Neuronal stem cell (in vitro differentiated cells): ENCODE measurements at regions not wholly inside any gene's neighbourhood (a gene's known extent, or its start where the extent isn't known, plus 50 kb on each side); places are given as distances from the start of the nearest gene placed in this dataset.
A peak's percentile ranks its signal among the peaks of the same experiment; 100 is the strongest.

Source experiments
- DNase-seq: peaks from one replicate; pipeline ENCODE4 v3.0.0-alpha.2; 2013; ENCODE audit warnings: low spot score
- H2AFZ ChIP-seq: one replicate; pipeline ENCODE4 v1.6.1; 2013; ENCODE audit warnings: mild to moderate bottlenecking, low read length, inconsistent platforms
- H2AK5ac ChIP-seq: 2 replicates; pipeline ENCODE4 v1.6.1; 2013; ENCODE audit warnings: low read depth, mild to moderate bottlenecking, inconsistent platforms, low read length, moderate library complexity, mixed read lengths
- H2BK120ac ChIP-seq: 2 replicates; pipeline ENCODE4 v1.6.1; 2013; ENCODE audit warnings: low read depth, mild to moderate bottlenecking, inconsistent platforms, low read length, moderate library complexity, mixed read lengths
- H2BK12ac ChIP-seq: one replicate; pipeline ENCODE4 v1.6.1; 2013; ENCODE audit warnings: low read length, inconsistent platforms
- H2BK15ac ChIP-seq: 2 replicates; pipeline ENCODE4 v1.6.1; 2013; ENCODE audit warnings: mild to moderate bottlenecking, low read length, inconsistent platforms, mixed read lengths
- H2BK5ac ChIP-seq: one replicate; pipeline ENCODE4 v1.6.1; 2013; ENCODE audit warnings: inconsistent platforms, mild to moderate bottlenecking, low read length, moderate library complexity
- H3K14ac ChIP-seq: one replicate; pipeline ENCODE4 v1.6.1; 2013; ENCODE audit warnings: low read length, inconsistent platforms
- H3K18ac ChIP-seq: 2 replicates; pipeline ENCODE4 v1.6.1; 2013; ENCODE audit warnings: low read length, inconsistent platforms
- H3K23ac ChIP-seq: 2 replicates; pipeline ENCODE4 v1.6.1; 2013; ENCODE audit warnings: low read depth, mild to moderate bottlenecking, mixed read lengths, low read length, inconsistent platforms; ENCODE audit not compliant: poor library complexity
- H3K27ac ChIP-seq: replicated peaks from 3 replicates; pipeline ENCODE4 v1.5.1; 2013; ENCODE audit warnings: low read length, inconsistent platforms
- H3K27me3 ChIP-seq, 3 experiments: 2 replicates each; pipeline ENCODE4 v1.6.1; 2013; ENCODE audit warnings: low read length in 3 of 3, mild to moderate bottlenecking in 2 of 3, inconsistent platforms in 1 of 3, low read depth in 1 of 3, mixed read lengths in 1 of 3, moderate library complexity in 1 of 3; ENCODE audit not compliant: control insufficient read depth in 3 of 3, insufficient read depth in 3 of 3
- H3K36me3 ChIP-seq, 2 donors: replicated peaks in 1 of 2; 2 replicates each; pipeline ENCODE4 v1.6.1; 2013; ENCODE audit warnings: low read length in 2 of 2; ENCODE audit not compliant: control insufficient read depth in 2 of 2, insufficient read depth in 2 of 2
- H3K4ac ChIP-seq: 2 replicates; pipeline ENCODE4 v1.6.1; 2013; ENCODE audit warnings: inconsistent platforms, mild to moderate bottlenecking, low read length, moderate library complexity
- H3K4me1 ChIP-seq, 2 donors: 1 replicate in 1 of 2; 2 replicates in 1 of 2; pipeline ENCODE4 v1.6.1; 2013; ENCODE audit warnings: low read length in 2 of 2, low read depth in 1 of 2; ENCODE audit not compliant: control insufficient read depth in 2 of 2, insufficient read depth in 1 of 2
- H3K4me2 ChIP-seq: one replicate; pipeline ENCODE4 v1.6.1; 2013; ENCODE audit warnings: mild to moderate bottlenecking, low read length, inconsistent platforms; ENCODE audit not compliant: insufficient read depth, poor library complexity, severe bottlenecking
- H3K4me3 ChIP-seq, 2 donors: 2 replicates each; pipeline ENCODE4 v1.5.1; 2013; ENCODE audit warnings: low read length in 2 of 2, mild to moderate bottlenecking in 2 of 2, inconsistent platforms in 1 of 2, moderate library complexity in 1 of 2
- H3K79me1 ChIP-seq: one replicate; pipeline ENCODE4 v1.6.1; 2013; ENCODE audit warnings: low read depth, mild to moderate bottlenecking, inconsistent platforms, low read length, moderate library complexity
- H3K9ac ChIP-seq: one replicate; pipeline ENCODE4 v1.6.1; 2013; ENCODE audit warnings: mild to moderate bottlenecking, low read depth, low read length, inconsistent platforms; ENCODE audit not compliant: poor library complexity
- H3K9me3 ChIP-seq, 2 donors: replicated peaks in 1 of 2; 2 replicates each; pipeline versions ENCODE3 to v1.6.1; 2013; ENCODE audit warnings: low read length in 2 of 2, mild to moderate bottlenecking in 2 of 2, inconsistent platforms in 1 of 2, low read depth in 1 of 2, mixed read lengths in 1 of 2, moderate library complexity in 1 of 2; ENCODE audit not compliant: control insufficient read depth in 2 of 2, insufficient read depth in 1 of 2
- H4K8ac ChIP-seq: one replicate; pipeline ENCODE4 v1.6.1; 2013; ENCODE audit warnings: low read depth, mild to moderate bottlenecking, inconsistent platforms, low read length, moderate library complexity
- H4K91ac ChIP-seq: one replicate; pipeline ENCODE4 v1.6.1; 2013; ENCODE audit warnings: low read length, low read depth, mild to moderate bottlenecking, inconsistent platforms; ENCODE audit not compliant: poor library complexity
- WGBS, 2 donors: extraction: QIAGEN DNeasy Blood & Tissue Kit; methylation state at CpG; one replicate each; pipeline ENCODE4 v1.1.7; 2013; ENCODE audit warnings: missing lambda C conversion rate in 2 of 2, mixed read lengths in 1 of 2; ENCODE audit not compliant: insufficient read length in 2 of 2, insufficient replicate concordance in 1 of 2; ENCODE audit errors: extremely low coverage in 2 of 2; 5-methylcytosine and 5-hydroxymethylcytosine counted together

DNA sequence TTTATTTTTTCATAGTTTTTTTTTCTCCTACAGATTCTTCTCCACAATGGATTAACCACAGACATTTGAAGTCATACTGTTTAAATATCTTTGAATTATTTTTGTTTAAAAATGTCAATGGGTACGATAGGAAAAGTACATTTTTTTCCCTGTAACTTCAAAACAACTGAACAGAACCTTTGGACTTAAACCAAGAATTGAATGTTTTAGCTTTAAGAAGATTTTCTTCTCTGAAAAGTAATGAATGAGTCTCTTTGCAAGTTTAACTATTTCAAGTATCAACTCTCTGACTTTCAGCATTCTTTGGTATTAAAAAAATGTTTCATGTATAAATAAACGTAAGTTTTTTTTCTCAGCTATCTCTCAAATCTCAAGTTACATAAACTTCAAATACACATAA lies 364.3 kb downstream of the FBXO8 start:
- Histone ChIP-seq H3K9me3 (no peaks in the 10 kb centered on the region), H3K14ac (no peak overlapping the region), H3K4me3 (no peak overlapping the region), H4K91ac (no peak overlapping the region), H2BK120ac (no peak overlapping the region), H3K4me1 (peaks cover 0 to 6% of the 10 kb centered on the region in 2 donors), H2BK12ac (no peak overlapping the region), H4K8ac (no peak overlapping the region), H2BK15ac (no peak overlapping the region), H3K23ac (no peak overlapping the region), H3K27ac (no peak overlapping the region), H3K27me3 (no peaks in the 10 kb centered on the region), H3K4me2 (no peak overlapping the region), H2AFZ (no peak overlapping the region), H2BK5ac (no peak overlapping the region), H3K4ac (no peak overlapping the region), H3K36me3 (no peaks in the 10 kb centered on the region), H3K18ac (no peak overlapping the region), H2AK5ac (no peak overlapping the region), H3K9ac (no peak overlapping the region), H3K79me1 (no peaks in the 10 kb centered on the region)
- WGBS, 2 donors: no CpG with 5 or more reads among the region's 2 CpGs
- DNase-seq: no peak

DNA sequence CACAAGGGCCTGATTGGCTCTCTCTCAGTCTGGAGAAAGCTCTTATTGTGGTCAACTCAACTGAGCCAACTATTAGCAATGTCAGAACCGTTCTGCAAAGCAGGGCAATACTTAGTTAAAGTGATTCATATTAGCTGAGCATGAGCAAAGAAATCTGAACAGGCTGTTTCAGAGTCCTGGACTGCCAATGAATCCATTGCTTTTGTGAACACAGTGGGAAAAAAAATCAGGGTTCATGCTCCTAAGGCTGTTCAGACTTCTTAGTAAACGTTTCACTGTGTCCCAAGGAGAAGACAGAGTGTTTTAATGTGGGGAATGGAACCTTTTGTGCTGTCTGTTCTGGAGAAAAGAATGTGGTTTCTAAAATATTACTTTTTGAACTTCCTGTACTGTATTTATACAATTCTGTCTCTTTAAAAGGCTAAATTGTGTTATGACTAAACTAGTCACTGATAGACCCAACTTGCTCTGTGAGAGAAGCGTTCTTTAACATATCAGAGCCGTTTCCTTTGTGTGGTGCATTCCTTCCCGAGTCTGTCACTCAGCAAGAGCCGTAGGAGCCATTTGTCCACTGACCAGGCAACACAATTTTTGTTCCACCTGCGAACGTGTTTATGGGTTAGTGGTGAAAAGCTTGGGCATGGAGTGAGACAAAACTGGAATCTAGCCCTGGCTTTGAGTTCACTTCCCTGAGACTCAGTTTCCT lies 366.1 kb downstream of the FBXO8 start:
- Histone ChIP-seq H3K27ac (no peak overlapping the region), H2BK120ac (no peak overlapping the region), H3K79me1 (no peaks in the 10 kb centered on the region), H3K9me3 (no peaks in the 10 kb centered on the region), H2BK15ac (no peak overlapping the region), H4K8ac (no peak overlapping the region), H3K9ac (no peak overlapping the region), H3K4me2 (no peak overlapping the region), H3K4me1 (peaks cover 0 to 6% of the 10 kb centered on the region in 2 donors), H3K14ac (no peak overlapping the region), H3K4ac (no peak overlapping the region), H4K91ac (no peak overlapping the region), H2AK5ac (no peak overlapping the region), H2BK12ac (no peak overlapping the region), H3K4me3 (no peak overlapping the region), H3K36me3 (no peaks in the 10 kb centered on the region), H3K27me3 (no peaks in the 10 kb centered on the region), H3K23ac (no peak overlapping the region), H2BK5ac (no peak overlapping the region), H3K18ac (no peak overlapping the region), H2AFZ (peak overlapping the region; percentile 63)
- no peak for DNase-seq
- WGBS, 2 donors: no CpG with 5 or more reads among the region's 8 CpGs

DNA sequence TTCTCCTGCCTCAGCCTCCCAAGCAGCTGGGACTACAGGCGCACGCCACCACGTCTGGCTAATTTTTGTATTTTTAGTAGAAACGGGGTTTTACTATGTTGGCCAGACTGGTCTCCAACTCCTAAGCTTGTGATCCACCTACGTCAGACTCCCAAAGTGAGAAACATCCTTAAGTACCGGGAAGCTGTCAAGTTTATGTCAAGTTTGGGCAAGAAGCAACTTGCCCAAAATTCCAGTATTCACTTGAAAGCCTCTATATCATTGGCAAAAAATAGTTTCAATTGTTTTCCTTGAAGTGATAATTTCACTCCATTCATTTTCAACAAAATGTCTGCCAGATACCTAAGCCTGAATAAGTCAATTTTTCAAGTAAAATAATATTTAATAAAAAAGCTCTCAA lies 370.0 kb downstream of the FBXO8 start:
- H2BK12ac ChIP-seq: no peak overlapping the region
- DNase-seq: no peak
- no peaks in the 10 kb centered on the region for H3K79me1 ChIP-seq
- no peak overlapping the region for H3K18ac ChIP-seq
- H2AK5ac ChIP-seq: no peak overlapping the region
- no peak overlapping the region for H2BK120ac ChIP-seq
- no peak overlapping the region for H3K23ac ChIP-seq
- no peak overlapping the region for H3K14ac ChIP-seq
- H3K4ac ChIP-seq: no peak overlapping the region
- H3K4me3 ChIP-seq: no peak overlapping the region
- H2BK5ac ChIP-seq: no peak overlapping the region
- WGBS, 2 donors: no CpG with 5 or more reads among the region's 6 CpGs
- H3K4me1 ChIP-seq: peaks cover 0 to 2% of the 10 kb centered on the region in 2 donors
- no peak overlapping the region for H4K8ac ChIP-seq
- no peaks in the 10 kb centered on the region for H3K9me3 ChIP-seq
- H2AFZ ChIP-seq: no peak overlapping the region
- no peaks in the 10 kb centered on the region for H3K36me3 ChIP-seq
- no peak overlapping the region for H2BK15ac ChIP-seq
- no peak overlapping the region for H3K4me2 ChIP-seq
- H4K91ac ChIP-seq: no peak overlapping the region
- no peak overlapping the region for H3K27ac ChIP-seq
- no peak overlapping the region for H3K9ac ChIP-seq
- H3K27me3 ChIP-seq: no peaks in the 10 kb centered on the region

DNA sequence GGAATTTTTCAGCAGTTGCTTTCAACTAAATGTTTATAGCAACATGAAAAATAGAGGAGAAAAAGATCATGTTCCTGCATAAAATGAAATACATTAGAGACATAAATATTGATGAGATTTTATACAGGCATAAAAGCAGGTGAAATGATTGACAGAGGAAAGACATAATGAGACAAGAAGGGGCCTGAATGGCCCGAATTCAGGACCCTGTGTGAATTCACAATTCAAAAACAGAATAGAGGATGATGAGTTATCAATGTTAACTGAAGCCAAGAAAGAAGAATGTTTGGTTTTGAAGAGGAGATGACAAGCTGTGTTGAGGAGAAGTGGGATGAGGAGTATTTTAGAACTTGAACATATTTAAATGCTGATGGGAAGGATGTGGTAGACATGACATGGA lies 371.1 kb downstream of the FBXO8 start:
- Histone ChIP-seq H3K79me1 (no peaks in the 10 kb centered on the region), H2AFZ (no peak overlapping the region), H3K36me3 (no peaks in the 10 kb centered on the region), H2BK12ac (no peak overlapping the region), H3K4me2 (no peak overlapping the region), H4K8ac (no peak overlapping the region), H4K91ac (no peak overlapping the region), H3K9ac (no peak overlapping the region), H3K14ac (no peak overlapping the region), H3K4ac (no peak overlapping the region), H3K27ac (no peak overlapping the region), H3K4me1 (peaks cover 0 to 4% of the 10 kb centered on the region in 2 donors), H2BK15ac (no peak overlapping the region), H2BK120ac (no peak overlapping the region), H2AK5ac (no peak overlapping the region), H2BK5ac (no peak overlapping the region), H3K4me3 (no peak overlapping the region), H3K27me3 (no peaks in the 10 kb centered on the region), H3K18ac (no peak overlapping the region), H3K9me3 (no peaks in the 10 kb centered on the region), H3K23ac (no peak overlapping the region)
- WGBS, 2 donors: no CpG with 5 or more reads among the region's 1 CpG
- DNase-seq: no peak
